Kidney tubule cell (primary cell): ENCODE measurements at regions not wholly inside any gene's neighbourhood (a gene's known extent, or its start where the extent isn't known, plus 50 kb on each side); places are given as distances from the start of the nearest gene placed in this dataset.
"Not testable (repeated sequence)": the region's sequence is repeated elsewhere in the genome, so short reads cannot be mapped to it uniquely, and the experiment has no call there.

Experiments
- DNase-seq: peaks from one replicate; pipeline ENCODE4 v3.0.0-alpha.2; 2018; ENCODE audit warnings: low spot score

GRCh38 chr7:108627476-108628051 lies 57.9 kb downstream of the DNAJB9 start:
- no peak for DNase-seq

DNA sequence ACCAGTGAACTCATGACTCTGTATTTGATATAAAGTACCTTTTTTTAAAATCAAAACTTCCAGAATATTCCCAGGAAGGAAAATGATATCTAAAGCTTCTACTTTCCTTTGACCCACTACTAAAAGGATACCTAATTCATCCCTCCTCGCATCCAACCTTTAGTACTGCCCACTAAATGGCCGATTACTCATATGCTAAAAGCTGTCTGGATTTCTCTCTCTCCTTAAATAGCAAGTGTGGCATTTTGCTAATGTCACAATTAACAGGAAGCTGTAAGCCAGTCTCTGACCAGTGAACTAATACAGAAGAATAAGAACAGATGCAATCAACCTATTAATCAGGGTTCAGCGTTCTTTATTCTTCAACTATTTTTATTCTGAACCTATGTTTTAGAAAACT lies 59.0 kb downstream of the DNAJB9 start:
- DNase-seq: no peak

GRCh38 chr7:108629651-108630400 lies 60.2 kb downstream of the DNAJB9 start:
- no peak for DNase-seq

DNA sequence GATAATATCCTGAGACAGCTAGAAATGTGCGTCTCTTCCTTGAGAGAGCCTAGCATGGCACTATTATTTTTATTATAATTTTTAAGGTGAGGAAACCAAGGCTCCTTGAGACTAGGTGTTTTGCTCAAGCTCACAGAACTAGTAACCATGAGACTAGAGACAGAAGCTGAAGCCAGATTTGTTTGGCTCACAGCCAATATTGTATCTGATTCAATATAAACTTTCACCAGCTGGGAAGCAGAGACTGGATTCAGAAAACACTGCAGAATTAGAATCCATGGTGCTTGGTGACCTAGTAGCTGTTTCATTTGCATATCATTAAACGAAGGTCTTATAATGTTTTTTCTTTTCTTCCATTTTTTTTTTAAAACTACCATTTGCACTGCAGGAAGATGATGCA lies 64.4 kb downstream of the DNAJB9 start:
- no peak for DNase-seq

GRCh38 chr7:108634535-108634934 lies 64.9 kb downstream of the DNAJB9 start:
- no peak for DNase-seq

- peak; percentile 37 for DNase-seq
Observed at GRCh38 chr7:108637049-108637621, 67.5 kb downstream of the DNAJB9 start.

DNA sequence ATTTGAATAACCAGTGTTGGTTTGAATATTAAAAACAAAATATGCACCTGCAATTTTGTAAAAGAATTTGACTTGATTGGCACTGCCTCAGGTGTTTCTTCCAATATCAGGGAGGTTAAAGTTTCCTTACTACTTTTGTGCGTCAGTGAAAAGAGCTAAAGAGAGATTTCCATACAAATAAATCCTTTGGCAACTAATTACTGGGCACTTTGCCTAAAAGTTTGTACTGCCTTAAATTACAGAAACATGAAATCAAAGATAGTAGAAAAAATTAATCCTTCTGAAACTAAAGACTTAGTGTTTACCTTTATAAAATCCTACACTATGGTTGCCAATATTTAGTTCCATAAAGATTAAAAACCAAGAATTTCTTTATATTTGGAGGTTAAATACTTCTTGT lies 72.5 kb downstream of the DNAJB9 start:
- DNase-seq: no peak

DNA sequence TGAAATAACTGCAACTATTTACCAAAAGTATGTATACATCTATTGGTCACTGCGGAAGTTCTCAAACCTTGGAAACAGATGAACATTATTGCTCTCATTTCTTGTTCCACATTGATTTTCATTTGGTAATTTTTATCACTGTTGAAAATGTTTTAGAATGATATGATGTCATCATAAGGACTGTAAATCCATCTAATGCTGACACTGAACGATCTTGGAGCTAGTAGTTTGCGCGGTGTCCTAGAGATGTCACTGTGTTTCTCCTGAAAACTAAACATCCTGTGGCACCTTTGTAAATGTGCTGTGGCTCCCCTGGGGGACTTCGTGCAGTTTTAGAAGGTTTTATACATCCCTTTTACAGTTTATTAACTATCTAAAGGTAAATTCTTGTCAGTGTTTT lies 73.5 kb downstream of the DNAJB9 start:
- no peak for DNase-seq

DNA sequence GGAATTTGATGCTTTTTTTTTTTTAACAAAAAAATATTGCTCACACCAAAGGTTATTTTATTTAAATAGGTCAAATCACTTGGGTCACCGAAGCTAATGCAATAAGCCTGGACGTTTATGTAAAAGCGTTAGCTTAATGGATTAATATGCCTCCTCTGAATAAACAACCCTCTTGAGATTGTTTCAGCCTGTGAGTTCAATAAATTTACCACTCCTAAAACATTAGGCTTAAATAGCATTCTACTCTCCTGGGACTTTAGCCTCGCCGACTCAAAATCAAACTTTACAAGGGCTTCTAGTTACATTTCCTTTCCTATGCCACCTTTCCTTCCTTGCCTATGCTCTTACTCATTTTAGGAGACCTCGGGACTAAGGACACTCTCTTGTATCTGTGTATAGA lies 79.3 kb downstream of the DNAJB9 start:
- no peak for DNase-seq

- no peak for DNase-seq
Observed at GRCh38 chr7:108650467-108650866, 80.8 kb downstream of the DNAJB9 start.

GRCh38 chr7:108652886-108653285 lies 83.2 kb downstream of the DNAJB9 start:
- no peak for DNase-seq

DNA sequence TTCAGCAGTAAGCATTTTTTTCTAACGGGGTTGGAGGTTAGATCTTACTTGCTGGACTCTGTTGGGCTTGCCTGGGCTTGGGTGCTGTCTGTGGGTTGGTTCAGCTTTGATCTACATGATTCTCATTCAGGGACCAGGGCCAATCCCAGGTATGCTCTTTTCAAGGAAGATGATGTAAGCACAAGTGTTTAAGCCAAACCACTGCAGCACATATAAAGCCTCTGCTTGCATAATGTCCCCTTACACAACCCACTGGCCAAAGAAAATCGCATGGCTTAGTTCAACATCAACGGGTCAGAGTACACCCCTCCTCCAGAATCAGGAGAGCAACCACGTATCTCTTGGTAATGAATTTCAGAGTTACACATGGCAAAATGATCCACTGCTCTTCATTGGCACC lies 83.9 kb downstream of the DNAJB9 start:
- DNase-seq: no peak

GRCh38 chr7:108657140-108657726 lies 87.6 kb downstream of the DNAJB9 start:
- DNase-seq: not testable (repeated sequence)

DNA sequence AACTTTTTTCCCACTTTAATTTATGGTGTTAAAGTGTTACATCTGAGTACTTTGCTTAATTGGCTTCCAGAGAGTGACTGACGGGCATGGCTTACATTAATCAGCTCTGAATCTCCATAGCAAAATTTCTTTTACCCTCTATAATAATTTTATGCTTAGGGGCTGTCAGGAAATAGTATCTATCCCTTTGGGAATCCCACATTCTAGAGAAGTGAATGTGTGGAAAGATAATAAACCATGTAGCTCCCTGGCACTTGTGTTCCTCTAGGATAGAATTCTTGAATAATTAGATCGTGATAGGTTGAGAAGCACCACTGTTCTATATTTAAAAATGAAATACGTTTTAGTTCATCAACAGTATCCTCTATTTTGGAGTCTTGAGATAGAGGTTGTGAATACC lies 89.6 kb downstream of the DNAJB9 start:
- DNase-seq: no peak

DNA sequence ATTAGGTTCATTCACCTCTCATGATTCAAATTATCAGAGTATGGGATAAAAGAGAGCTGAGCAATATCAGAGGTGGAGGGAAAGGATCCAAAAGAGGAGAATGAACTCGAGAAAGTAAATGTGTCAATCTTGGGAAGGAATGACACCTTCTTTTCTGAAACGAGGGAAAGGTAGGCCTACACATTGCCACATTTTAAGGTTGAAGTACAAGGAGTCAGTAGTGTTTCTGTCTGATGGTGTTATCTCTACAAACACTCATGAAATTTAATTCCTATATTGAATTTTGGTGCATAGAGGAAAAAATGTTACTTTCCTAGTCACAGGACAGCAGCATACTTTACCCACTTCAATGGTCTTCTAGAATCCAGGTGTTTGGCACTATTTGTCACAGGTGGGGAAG lies 90.2 kb downstream of the DNAJB9 start:
- no peak for DNase-seq

DNA sequence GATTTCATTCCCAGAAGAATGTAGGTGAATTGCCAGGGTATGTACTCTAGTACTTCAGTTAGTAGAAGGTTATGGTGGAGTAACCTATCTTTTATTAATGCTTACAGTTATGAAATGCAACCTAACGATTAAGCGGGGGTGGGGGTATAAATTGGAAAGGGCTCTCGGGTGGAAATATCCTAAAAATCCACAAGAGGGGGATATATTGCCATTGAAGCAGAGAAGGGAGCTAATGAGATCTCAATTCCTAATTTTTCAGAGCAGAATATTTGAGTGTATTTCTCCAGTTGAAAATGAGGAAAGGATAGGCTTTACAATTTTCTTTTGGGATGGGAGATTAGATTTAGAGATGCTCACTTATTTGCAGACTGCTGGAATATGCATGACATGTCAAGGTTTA lies 90.8 kb downstream of the DNAJB9 start:
- DNase-seq: no peak

GRCh38 chr7:108662783-108663362 lies 93.2 kb downstream of the DNAJB9 start:
- DNase-seq: no peak

GRCh38 chr7:108663701-108664100 lies 94.0 kb downstream of the DNAJB9 start:
- no peak for DNase-seq

- no peak for DNase-seq
Observed at GRCh38 chr7:108667216-108667615, 97.5 kb downstream of the DNAJB9 start.

DNA sequence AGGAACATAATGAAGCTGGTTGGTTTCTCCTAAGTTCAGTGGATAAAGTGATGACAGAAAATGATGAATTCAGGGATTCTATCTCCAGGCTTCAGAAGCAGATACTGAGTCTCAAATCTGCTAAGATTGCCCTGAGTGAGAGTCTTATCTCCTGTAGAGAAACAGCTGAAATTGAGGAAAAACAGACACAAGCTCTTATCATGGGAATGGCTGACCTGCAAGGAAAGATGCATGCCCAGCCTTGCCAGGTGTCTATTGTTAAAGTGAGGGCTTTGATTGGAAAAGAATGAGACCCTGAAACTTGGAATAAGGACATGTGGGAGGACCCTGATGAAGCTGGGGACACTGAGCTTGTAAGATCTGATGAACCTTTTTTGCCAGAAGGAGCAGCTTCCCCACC lies 100.3 kb downstream of the DNAJB9 start:
- no peak for DNase-seq

DNA sequence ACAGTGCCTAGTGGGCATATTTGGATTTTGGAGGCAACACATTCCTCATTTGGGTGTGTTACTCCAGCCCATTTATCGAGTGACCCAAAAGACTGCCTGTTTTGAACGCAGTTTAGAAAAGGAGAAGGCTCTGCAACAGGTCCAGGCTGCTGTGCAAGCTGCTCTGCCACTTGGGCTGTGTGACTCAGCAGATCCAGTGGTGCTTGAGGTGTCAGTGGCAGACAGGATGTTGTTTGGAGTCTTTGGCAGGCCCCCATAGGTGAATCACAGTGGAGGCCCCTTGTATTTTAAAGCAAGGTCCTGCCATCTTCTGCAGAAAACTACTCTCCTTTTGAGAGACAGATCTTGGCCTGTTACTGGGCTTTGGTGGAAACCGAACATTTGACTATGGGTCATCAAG lies 104.0 kb downstream of the DNAJB9 start:
- DNase-seq: peak; percentile 9

- DNase-seq: peak; percentile 36
Observed at GRCh38 chr7:108684629-108685028, 115.0 kb downstream of the DNAJB9 start.

DNA sequence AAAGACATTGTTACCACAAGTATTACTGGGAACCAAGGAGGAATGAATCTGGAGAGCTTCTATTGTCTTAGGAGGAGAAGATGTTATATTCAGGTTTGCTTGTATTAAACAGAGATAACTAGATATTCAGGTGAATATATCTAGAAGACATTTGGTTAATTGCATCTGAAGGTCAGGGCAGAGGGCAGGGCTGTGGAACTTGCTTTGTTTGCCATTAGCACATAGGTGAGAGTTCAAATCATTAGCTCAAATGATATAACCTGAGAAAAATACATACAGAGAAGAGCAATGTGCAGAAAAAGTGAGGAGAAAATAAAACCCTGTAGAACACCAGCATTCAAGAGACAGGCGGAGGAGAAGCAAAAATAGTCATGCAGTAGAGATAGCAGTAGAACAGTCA lies 116.8 kb downstream of the DNAJB9 start:
- DNase-seq: no peak
